GM21367 (cell line): ENCODE measurements at regions not wholly inside any gene's neighbourhood (a gene's known extent, or its start where the extent isn't known, plus 50 kb on each side); places are given as distances from the start of the nearest gene placed in this dataset.
"Not testable (repeated sequence)": the region's sequence is repeated elsewhere in the genome, so short reads cannot be mapped to it uniquely, and the experiment has no call there.

Experiments used
- ATAC-seq: cut with Tn5 transposase; IDR thresholded peaks from one replicate; pipeline ENCODE4 v1.9.1; 2021; ENCODE audit not compliant: unreplicated experiment

GRCh38 chr22:48722661-48723060 lies 1105.0 kb downstream of the BRD1 start:
- no peak for ATAC-seq

DNA sequence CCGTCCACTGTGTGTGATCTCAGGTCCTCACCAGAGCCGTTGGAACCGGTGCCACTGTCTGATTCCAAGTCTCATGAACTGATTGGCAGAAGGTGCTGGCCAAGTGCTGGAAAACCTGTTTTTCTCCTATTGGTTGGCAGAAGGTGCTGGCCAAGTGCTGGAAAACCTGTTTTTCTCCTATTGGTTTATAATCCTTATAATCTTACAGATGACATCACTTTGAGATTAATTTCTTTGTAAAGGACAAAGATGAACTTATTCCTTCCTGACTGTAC lies 1106.3 kb downstream of the BRD1 start:
- ATAC-seq: no peak

DNA sequence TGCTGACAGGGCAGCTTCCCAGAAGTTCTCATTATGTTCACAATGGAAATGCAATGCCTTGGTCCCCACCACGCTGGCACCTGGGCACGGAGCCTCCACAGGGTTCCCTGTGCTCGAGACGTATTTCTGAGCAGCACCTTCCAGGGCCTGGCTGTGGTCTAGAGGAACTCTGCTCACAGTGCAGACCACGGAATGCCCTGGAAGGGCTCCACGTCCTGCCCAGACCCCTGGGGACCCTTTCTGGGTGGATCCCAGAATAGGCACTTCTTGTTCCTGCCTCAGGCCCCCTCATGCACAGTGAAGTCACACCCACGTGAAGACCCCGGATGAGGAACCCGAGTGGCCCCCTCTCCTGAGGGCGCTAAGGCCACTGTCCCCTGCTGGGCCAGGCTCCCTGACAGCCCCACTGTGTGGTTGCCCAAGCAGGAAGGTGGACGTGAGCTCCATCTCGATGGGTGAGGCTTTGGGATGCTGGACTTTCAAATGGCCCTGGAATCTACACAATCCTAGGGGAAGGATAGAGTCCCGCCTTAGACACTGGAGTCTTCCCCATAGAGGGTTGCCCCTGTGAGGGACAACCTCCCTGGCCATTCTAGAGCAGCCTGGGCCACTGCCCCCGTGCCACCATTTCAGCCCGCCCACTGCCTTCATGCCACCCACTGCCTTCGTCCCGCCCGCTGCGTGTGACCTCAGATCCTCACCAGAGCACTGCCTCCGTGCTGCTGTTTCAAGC lies 1106.8 kb downstream of the BRD1 start:
- no peak for ATAC-seq

DNA sequence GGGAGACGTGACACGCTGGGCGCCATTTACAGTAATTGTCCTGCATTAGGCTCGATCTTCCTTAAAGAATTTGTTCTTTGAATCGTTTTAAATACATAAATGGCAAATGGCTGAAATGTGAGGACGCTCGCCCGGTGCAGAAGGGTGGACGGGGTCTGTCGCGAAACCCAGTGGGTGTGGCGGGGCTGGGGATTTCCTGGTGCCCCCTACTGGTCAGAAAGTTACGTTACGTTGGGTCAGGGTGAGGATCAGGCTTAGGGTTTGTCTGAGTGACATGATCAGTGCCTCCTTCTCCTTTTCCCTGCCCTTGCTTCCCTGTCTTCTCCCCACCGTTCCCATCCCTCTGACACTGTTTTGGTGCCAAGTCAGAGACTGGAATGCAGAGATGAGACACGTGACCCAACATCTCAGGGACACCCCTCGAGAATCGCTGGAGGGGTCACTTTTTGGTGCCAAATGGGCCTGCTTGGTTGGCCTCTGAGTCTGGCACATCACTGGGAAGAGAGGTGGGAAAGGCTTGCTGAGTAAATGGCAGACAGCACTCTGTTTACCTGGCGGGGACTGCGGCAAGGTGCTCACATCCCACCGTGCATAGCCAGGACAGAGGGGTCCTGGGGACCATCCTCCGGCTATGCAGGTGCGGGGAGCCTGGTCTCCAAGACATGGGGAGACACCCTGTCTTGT lies 1107.6 kb downstream of the BRD1 start:
- no peak for ATAC-seq

DNA sequence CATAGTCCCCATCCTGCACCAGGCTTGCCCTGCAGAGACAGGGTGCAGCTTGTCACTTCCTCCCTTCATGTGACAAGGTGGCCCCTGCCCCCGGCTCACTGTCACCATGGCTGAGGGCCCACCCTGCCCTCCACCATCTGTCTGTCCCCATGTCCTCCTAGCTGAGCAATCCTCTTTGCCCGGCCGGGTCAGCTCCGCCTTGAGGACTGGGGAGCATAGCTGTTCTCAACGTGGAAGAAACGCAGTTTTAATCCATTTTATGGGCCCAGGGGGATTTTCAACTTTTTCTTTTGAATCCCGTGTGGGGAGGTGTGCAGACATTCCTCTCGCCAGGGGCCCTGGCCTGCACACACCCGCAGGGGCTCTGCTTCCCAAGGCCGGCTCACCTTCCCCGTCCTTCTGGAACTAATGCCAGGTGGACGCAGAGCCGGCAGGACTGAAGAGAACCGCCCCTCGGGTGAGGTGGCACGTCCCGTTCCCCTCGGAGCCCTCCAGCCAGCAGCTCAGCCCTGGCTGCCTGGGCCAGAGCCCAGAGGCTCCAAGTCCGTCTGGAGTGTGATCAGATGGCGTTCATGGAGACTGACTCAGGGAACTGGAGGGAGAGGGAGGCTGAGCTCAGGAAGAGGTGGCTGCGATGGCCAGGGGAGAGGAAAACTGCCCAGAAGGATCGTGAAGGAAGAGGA lies 1108.7 kb downstream of the BRD1 start:
- ATAC-seq: no peak

DNA sequence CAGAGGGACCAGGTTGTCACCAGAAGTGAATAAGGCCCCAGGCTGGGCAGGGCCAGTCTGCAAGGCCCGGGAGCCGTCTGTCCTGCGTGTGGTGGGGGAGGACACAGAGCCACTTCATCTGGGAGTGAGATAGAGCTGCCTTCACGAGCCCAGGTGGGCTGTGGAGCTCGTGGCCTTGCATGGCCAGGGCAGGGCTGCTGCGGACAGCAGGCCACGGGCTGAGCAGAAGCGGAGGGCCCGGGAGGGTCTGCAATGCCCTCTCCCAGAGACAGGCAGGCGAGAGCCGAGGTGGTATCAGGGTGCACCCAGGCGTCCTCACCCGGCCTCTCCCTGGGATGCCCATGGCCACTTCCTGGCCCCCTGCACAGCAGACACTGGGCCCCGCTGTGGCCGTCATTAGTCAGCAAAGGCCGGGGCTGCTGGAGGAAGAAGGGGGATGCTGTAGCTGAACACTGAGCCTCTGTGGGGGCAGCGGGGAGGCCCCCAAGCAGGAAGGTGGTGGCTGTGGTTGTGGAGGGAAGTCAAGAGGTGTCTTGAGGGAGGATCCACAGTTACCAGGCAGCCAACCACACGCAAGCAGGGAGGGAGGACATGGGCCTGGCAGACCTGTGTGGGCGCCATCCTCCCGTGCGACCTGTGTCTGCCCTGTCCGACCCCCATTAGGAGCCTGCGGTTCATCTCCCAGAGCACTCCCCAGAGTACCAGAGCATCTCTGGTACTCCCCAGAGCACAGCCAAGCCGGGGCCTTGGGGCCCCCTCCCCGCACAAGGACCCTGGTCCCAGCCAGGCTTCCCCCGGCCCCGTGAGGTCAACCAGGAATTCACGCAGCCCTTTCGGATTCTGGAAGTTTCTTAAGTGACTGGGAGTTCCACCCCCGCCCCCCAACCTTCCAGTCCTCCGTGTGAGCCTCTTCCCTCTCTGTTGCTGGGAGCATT lies 1109.5 kb downstream of the BRD1 start:
- no peak for ATAC-seq

- ATAC-seq: no peak
These were observed 1110.4 kb downstream of the BRD1 start for GRCh38 chr22:48717076-48717810.

DNA sequence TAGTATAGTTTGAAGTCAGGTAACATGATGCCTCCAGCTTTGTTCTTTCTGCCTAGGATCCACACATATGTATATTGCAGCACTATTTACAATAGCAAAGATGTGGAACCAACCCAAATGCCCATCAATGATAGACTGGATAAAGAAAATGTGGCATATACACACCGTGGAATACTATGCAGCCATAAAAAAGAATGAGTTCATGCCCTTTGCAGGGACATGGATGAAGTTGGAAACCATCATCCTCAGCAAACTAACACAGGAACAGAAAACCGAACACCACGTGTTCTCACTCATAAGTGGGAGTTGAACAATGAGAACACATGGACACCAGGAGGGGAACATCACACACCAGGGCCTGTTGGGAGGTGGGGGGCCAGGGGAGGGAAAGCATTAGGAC lies 1111.5 kb downstream of the BRD1 start:
- not testable (repeated sequence) for ATAC-seq

- ATAC-seq: no peak
These were observed 1112.2 kb downstream of the BRD1 start for GRCh38 chr22:48715511-48715910.

- no peak for ATAC-seq
These were observed 1113.4 kb downstream of the BRD1 start for GRCh38 chr22:48714231-48714630.

- no peak for ATAC-seq
These were observed 1114.1 kb downstream of the BRD1 start for GRCh38 chr22:48713272-48714205.

- no peak for ATAC-seq
These were observed 1115.0 kb downstream of the BRD1 start for GRCh38 chr22:48712558-48713271.

GRCh38 chr22:48711669-48712068 lies 1116.0 kb downstream of the BRD1 start:
- ATAC-seq: no peak

DNA sequence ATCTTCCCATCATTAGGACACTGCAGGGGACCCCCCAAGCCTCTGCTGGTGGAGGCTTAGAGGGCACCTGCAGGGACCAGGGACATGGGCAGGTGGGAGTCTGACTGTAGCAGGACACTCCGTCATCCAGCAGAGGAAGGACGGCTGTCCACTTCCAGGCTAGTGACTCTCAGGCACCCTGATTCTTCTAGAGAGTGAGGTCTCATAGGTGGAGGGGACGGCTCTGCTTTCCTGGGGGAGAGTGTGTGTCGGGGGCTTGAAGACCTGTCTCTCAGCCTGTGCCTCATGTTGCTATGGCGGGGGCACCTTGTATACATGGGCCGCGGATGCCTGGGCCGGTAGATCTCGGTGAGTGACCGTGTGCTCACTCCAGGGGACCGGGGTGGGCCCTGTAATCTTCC lies 1116.6 kb downstream of the BRD1 start:
- no peak for ATAC-seq

DNA sequence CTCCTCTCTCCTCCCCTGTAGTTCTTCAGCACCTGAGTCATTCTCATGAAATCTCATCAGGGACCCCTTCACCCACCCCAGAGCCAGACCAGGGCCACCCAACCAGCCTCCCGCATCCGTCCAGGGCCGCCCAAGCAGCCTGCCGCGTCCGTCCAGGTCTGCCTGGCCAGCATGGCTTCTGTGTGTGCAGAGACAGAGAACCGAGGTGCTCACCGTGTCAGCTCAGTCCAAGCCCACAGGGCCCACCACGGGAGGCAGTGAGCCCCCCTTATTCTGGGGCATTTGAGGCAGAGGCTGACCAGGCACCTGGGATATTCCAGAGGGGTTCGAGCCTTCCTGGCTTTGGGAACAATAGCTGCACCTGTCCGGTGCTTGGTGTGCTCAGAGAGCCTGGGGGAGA lies 1117.3 kb downstream of the BRD1 start:
- ATAC-seq: no peak

GRCh38 chr22:48709976-48710375 lies 1117.7 kb downstream of the BRD1 start:
- ATAC-seq: no peak

DNA sequence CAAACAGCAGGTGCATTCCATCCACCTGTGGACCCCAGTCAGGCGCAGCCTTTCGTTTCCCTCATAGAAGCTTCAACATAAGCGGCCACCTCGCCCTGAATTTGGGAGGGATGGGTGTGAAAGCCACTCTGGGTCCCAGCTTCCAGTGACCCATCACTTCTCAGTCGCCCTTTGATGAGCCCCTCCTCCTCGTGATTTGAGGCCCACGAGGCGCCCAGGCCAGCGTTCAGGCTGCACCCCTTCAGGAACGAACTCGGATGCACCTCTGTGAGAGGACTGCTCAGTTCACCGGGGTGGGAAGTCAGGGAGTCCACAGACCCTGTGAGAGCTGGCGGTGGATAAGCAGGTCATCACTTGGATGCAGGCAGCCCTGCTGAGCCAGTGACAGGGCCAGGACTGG lies 1118.2 kb downstream of the BRD1 start:
- no peak for ATAC-seq

GRCh38 chr22:48708558-48709245 lies 1119.0 kb downstream of the BRD1 start:
- ATAC-seq: no peak
